Panc1 (cell line): ENCODE measurements at regions not wholly inside any gene's neighbourhood (a gene's known extent, or its start where the extent isn't known, plus 50 kb on each side); places are given as distances from the start of the nearest gene placed in this dataset.

Experiments used
- ATAC-seq: fragments of 200-7000 bp; cut with Tn5 transposase; 2 replicates; pipeline ENCODE4 v1.9.1; 2020; ENCODE audit warnings: mild to moderate bottlenecking, moderate library complexity
- BruUV-seq: library from RNA; stranded (reverse); fragments of 400-500 nt; replicated peaks from 2 replicates; lab custom pipeline; 2021; lab: Mats Ljungman, UMichigan
- CTCF ChIA-PET: fragments of 300-600 bp; sonication (Branson Sonifier 250); formaldehyde crosslinking; loops from one replicate; lab custom pipeline; 2022; ENCODE audit warnings: antibody characterized with exemption; lab: Charles Lee
- POLR2A ChIA-PET: fragments of 300-600 bp; sonication (Branson Sonifier 250); formaldehyde crosslinking; loops from one replicate; lab custom pipeline; 2022; ENCODE audit warnings: antibody characterized with exemption; lab: Charles Lee
- DNase-seq: peaks from one replicate; pipeline ENCODE4 v3.0.0-alpha.2; 2010; ENCODE audit warnings: low read depth, low spot score
- H3K27ac ChIP-seq: 2 replicates; pipeline ENCODE4 v1.5.1; 2011; ENCODE audit warnings: mild to moderate bottlenecking, low read length, inconsistent platforms
- H3K27me3 ChIP-seq: fragments of 200-500 bp; sonication (Bioruptor generic); 2 replicates; pipeline ENCODE4 v1.6.0; 2014; ENCODE audit warnings: low read length, inconsistent platforms; ENCODE audit not compliant: control insufficient read depth, insufficient read depth
- H3K36me3 ChIP-seq: fragments of 200-500 bp; sonication (Bioruptor generic); 2 replicates; pipeline ENCODE4 v1.5.1; 2014; ENCODE audit warnings: inconsistent platforms, mild to moderate bottlenecking, low read length, moderate library complexity; ENCODE audit not compliant: control insufficient read depth, insufficient read depth
- H3K4me1 ChIP-seq: 2 replicates; pipeline ENCODE4 v1.5.1; 2011; ENCODE audit warnings: inconsistent platforms, mild to moderate bottlenecking, low read length, moderate library complexity; ENCODE audit not compliant: control insufficient read depth, insufficient read depth
- H3K4me3 ChIP-seq, 2 experiments: 2 replicates each; pipeline ENCODE4 v1.5.1; 2011 to 2012; ENCODE audit warnings: low read depth in 2 of 2, low read length in 2 of 2, mild to moderate bottlenecking in 2 of 2, inconsistent platforms in 1 of 2, moderate library complexity in 1 of 2
- H3K9me3 ChIP-seq: fragments of 200-500 bp; sonication (Bioruptor generic); 2 replicates; pipeline ENCODE4 v1.5.1; 2014; ENCODE audit warnings: low read depth, mild to moderate bottlenecking, inconsistent platforms, low read length, moderate library complexity; ENCODE audit not compliant: control insufficient read depth, insufficient read depth
- POLR2AphosphoS5 ChIP-seq: IDR thresholded peaks from 2 replicates; pipeline ENCODE4 v1.6.1; 2012; ENCODE audit warnings: mild to moderate bottlenecking, low read depth, low read length, moderate library complexity
- REST ChIP-seq, 2 experiments: IDR thresholded peaks; 2 replicates each; pipeline ENCODE4 v1.6.1; 2011 to 2012; ENCODE audit warnings: low read depth in 2 of 2, control low read depth in 1 of 2, low read length in 1 of 2, mild to moderate bottlenecking in 1 of 2, moderate library complexity in 1 of 2; ENCODE audit not compliant: insufficient read depth in 1 of 2
- SIN3A ChIP-seq: IDR thresholded peaks from 2 replicates; pipeline ENCODE4 v1.6.1; 2012; ENCODE audit warnings: low read depth, mild to moderate bottlenecking, low read length, moderate library complexity, borderline replicate concordance; ENCODE audit not compliant: insufficient read depth
- TCF7L2 ChIP-seq: IDR thresholded peaks from 2 replicates; pipeline ENCODE4 v1.6.1; 2011; ENCODE audit warnings: mild to moderate bottlenecking, low read depth, low read length, inconsistent platforms
- in situ Hi-C: cut with HindIII; loops from 2 replicates; pipeline ENCODE4 v1.10.0; 2016; ENCODE audit warnings: low sequenced_read_pairs, low pct_unique_long_range_greater_than_20kb
- intact Hi-C: fragments of 100-400 bp; cut with micrococcal nuclease; formaldehyde crosslinking; loops from one replicate; pipeline ENCODE4 v1.10.0; 2022; ENCODE audit not compliant: unreplicated experiment
- TF ChIP-seq, protein P1 (sequence below): fragments of 450-650 bp; IDR thresholded peaks from 2 replicates; pipeline ENCODE4 v1.5.1; 2017; ENCODE audit warnings: mild to moderate bottlenecking

- Histone ChIP-seq H3K4me3 (no peak overlapping the region), H3K36me3 (no peaks in the 10 kb centered on the region), H3K4me1 (no peaks in the 10 kb centered on the region), H3K27me3 (no peaks in the 10 kb centered on the region), H3K27ac (no peak overlapping the region), H3K9me3 (no peaks in the 10 kb centered on the region)
- intact Hi-C loops: no loop called here
- POLR2A ChIA-PET: no interaction called here
- in situ Hi-C loops: no loop called here
- CTCF ChIA-PET: no interaction called here
- BruUV-seq: no TSS peak
- TF ChIP-seq, protein P1, sequence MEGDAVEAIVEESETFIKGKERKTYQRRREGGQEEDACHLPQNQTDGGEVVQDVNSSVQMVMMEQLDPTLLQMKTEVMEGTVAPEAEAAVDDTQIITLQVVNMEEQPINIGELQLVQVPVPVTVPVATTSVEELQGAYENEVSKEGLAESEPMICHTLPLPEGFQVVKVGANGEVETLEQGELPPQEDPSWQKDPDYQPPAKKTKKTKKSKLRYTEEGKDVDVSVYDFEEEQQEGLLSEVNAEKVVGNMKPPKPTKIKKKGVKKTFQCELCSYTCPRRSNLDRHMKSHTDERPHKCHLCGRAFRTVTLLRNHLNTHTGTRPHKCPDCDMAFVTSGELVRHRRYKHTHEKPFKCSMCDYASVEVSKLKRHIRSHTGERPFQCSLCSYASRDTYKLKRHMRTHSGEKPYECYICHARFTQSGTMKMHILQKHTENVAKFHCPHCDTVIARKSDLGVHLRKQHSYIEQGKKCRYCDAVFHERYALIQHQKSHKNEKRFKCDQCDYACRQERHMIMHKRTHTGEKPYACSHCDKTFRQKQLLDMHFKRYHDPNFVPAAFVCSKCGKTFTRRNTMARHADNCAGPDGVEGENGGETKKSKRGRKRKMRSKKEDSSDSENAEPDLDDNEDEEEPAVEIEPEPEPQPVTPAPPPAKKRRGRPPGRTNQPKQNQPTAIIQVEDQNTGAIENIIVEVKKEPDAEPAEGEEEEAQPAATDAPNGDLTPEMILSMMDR: no peak
- TF ChIP-seq SIN3A: no peak
- no peak for TF ChIP-seq REST (IDR thresholded peaks at IDR 0.05; ENCODE audit: insufficient read depth in 1 of 2, low read depth in 2 of 2, low read length in 1 of 2)
- no peak for TF ChIP-seq TCF7L2
- DNase-seq (no peak), ATAC-seq (no peak)
Measured at GRCh38 chr5:167503926-167504720, 787.3 kb upstream of the WWC1 start.

DNA sequence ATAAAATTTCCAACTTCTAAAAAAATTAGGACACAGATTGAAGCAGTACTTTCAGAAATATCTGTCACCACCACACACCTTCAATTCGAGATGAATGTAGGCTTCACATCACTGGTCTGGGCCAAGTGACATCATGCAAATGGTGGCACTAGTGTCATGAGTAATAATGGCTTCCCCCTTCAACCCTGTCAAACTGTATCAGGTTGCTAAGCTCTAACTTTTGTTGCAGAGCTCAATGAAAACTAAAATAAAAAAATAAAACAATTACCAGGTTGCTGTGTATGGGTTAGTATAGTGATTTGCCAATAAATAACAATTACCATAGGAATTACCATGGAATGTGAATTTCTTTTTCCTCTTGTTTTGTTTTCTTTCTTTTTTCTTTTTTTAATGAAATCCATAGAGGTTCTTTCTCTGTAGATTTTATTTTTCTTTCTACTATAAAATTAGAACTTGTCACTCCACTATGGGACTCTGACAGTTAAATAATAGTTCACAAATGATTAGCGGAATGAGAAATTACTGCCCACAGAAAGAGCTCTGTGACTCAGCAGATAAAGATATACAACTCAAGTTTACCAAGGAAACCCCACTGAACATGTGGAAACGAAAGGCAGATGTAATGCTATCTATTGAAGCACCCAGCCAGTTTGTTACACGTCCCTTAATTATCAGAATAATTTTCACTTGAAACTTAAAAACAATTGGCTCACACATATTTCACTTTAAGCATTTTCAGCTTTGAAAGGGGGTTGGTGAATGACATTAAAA, 783.8 kb upstream of the WWC1 start:
- Histone ChIP-seq H3K4me1 (no peaks in the 10 kb centered on the region), H3K27me3 (no peaks in the 10 kb centered on the region), H3K36me3 (no peaks in the 10 kb centered on the region), H3K9me3 (no peaks in the 10 kb centered on the region), H3K27ac (no peak overlapping the region), H3K4me3 (no peak overlapping the region)
- TF ChIP-seq POLR2AphosphoS5: no peak
- TF ChIP-seq, protein P1: no peak
- TF ChIP-seq REST (IDR thresholded peaks at IDR 0.05; ENCODE audit: insufficient read depth in 1 of 2, low read depth in 2 of 2, low read length in 1 of 2): no peak
- no peak for TF ChIP-seq SIN3A
- TF ChIP-seq TCF7L2: no peak
- no TSS peak for BruUV-seq
- ATAC-seq (no peak), DNase-seq (no peak)
- intact Hi-C loops (no loop called here), in situ Hi-C loops (no loop called here)
- POLR2A ChIA-PET: no interaction called here
- CTCF ChIA-PET: no interaction called here
